ENCODE measurements at regions not wholly inside any gene's neighbourhood (a gene's known extent, or its start where the extent isn't known, plus 50 kb on each side); places are given as distances from the start of the nearest gene placed in this dataset.

GRCh38 chr20:7106910-7107309, 339.4 kb downstream of the BMP2 start:
- no peak for DNase-seq

GRCh38 chr20:7108929-7109328, 341.4 kb downstream of the BMP2 start:
- Histone ChIP-seq H3K4me1 (no peaks in the 10 kb centered on the region), H3K4me3 (no peak overlapping the region), H3K36me3 (no peaks in the 10 kb centered on the region), H3K9me3 (no peaks in the 10 kb centered on the region), H3K27me3 (no peaks in the 10 kb centered on the region), H3K27ac (no peak overlapping the region)
- DNase-seq, result no peak
- no peak for TF ChIP-seq CTCF (IDR thresholded peaks at IDR 0.05)
- intact Hi-C loops (cut with DNase I; ENCODE audit: low total_unique reads), result no loop called here

More at GRCh38 chr20:7106910-7107309, 339.4 kb downstream of the BMP2 start:
- no peaks in the 10 kb centered on the region for H3K27me3 ChIP-seq
- no peak for TF ChIP-seq CTCF (IDR thresholded peaks at IDR 0.05)
- H3K36me3 ChIP-seq, result no peaks in the 10 kb centered on the region
- no peaks in the 10 kb centered on the region for H3K9me3 ChIP-seq
- H3K4me1 ChIP-seq, result no peaks in the 10 kb centered on the region
- no peak overlapping the region for H3K4me3 ChIP-seq
- H3K27ac ChIP-seq, result no peak overlapping the region
- intact Hi-C loops (cut with DNase I; ENCODE audit: low total_unique reads), result no loop called here

DNA sequence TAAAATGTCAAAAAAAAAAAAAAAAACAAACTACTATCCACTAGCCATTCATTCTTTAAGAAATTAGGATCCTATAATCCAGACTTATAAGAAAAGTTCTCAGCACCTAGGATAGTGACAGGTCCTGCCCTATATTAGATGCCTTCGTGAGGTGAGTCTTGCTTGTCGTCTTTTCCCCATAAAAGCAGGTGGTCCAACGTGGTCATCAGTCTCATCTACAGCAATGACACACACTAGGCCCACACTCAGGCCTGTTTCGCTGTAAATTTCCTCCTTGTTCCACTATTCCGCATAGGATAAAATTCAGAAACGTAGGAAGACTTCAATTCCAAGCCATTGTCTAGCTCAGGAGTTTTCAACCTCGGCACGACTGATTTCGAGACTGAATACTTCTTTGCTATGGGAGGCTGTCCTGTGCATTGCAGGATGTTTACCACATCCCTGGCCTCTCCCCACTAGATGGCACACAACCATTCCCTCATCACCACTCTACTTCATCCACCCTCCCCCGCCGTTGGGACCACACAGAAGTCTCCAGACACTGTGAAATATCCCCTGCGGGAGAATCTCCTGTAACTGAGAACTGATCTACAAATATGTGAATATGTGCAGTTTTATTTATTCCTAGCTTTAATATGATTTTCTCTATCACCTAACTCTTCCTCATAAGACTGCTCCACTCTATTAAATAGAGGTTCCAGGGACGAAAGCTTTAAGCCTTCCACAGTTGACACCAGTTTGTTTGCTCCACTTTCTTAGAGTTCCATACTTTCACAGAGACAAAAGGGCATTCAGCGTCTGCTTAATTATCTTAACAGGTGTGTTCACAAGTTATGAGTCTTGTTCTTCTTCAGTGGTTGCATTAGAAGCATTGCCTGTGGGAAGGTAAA, 346.3 kb downstream of the BMP2 start:
- Histone ChIP-seq H3K9me3 (no peaks in the 10 kb centered on the region), H3K27me3 (no peaks in the 10 kb centered on the region), H3K36me3 (no peaks in the 10 kb centered on the region), H3K4me3 (no peak overlapping the region), H3K4me1 (no peaks in the 10 kb centered on the region), H3K27ac (no peak overlapping the region)
- DNase-seq, result no peak
- TF ChIP-seq CTCF (IDR thresholded peaks at IDR 0.05), result no peak
- intact Hi-C loops (cut with DNase I; ENCODE audit: low total_unique reads), result no loop called here

- TF ChIP-seq CTCF (IDR thresholded peaks at IDR 0.05), result no peak
- H3K4me3 ChIP-seq, result no peak overlapping the region
- intact Hi-C loops (cut with DNase I; ENCODE audit: low total_unique reads), result no loop called here
Measured at GRCh38 chr20:7123457-7123856, 356.0 kb downstream of the BMP2 start.

GRCh38 chr20:7124120-7124519, 356.6 kb downstream of the BMP2 start:
- Histone ChIP-seq H3K27me3 (no peaks in the 10 kb centered on the region), H3K9me3 (no peaks in the 10 kb centered on the region), H3K4me3 (no peak overlapping the region), H3K4me1 (no peaks in the 10 kb centered on the region), H3K27ac (no peak overlapping the region), H3K36me3 (no peaks in the 10 kb centered on the region)
- no peak for DNase-seq
- TF ChIP-seq CTCF (IDR thresholded peaks at IDR 0.05), result no peak
- intact Hi-C loops (cut with DNase I; ENCODE audit: low total_unique reads), result no loop called here

More at GRCh38 chr20:7123457-7123856, 356.0 kb downstream of the BMP2 start:
- Histone ChIP-seq H3K36me3 (no peaks in the 10 kb centered on the region), H3K4me1 (no peaks in the 10 kb centered on the region), H3K9me3 (no peaks in the 10 kb centered on the region), H3K27ac (no peak overlapping the region), H3K27me3 (no peaks in the 10 kb centered on the region)
- DNase-seq, result no peak

Measured in tibial artery (tissue), 4 donors.